ENCODE measurements at regions not wholly inside any gene's neighbourhood (a gene's known extent, or its start where the extent isn't known, plus 50 kb on each side); places are given as distances from the start of the nearest gene placed in this dataset.

DNA sequence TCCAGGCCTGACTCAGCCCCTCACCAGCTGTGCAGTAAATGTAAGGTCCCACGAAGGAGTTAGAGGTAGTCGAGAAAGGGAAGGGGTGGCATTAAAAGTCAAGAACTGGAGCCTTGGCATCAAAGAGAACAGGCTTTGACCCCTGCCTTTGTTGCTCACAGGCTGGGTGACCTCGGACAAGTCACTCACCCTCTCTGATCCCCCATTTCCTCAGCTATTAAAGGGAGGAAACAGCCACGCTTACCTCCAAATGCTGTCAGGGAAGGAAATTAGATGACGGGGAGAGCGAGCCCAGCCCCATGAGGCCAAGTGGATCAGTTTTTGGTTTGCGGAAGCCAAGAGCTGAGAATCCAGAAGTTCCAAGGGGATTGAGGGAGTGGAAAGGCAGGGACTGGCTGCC is 104.9 kb upstream of the MYL2 start:
- TF ChIP-seq, protein P1, sequence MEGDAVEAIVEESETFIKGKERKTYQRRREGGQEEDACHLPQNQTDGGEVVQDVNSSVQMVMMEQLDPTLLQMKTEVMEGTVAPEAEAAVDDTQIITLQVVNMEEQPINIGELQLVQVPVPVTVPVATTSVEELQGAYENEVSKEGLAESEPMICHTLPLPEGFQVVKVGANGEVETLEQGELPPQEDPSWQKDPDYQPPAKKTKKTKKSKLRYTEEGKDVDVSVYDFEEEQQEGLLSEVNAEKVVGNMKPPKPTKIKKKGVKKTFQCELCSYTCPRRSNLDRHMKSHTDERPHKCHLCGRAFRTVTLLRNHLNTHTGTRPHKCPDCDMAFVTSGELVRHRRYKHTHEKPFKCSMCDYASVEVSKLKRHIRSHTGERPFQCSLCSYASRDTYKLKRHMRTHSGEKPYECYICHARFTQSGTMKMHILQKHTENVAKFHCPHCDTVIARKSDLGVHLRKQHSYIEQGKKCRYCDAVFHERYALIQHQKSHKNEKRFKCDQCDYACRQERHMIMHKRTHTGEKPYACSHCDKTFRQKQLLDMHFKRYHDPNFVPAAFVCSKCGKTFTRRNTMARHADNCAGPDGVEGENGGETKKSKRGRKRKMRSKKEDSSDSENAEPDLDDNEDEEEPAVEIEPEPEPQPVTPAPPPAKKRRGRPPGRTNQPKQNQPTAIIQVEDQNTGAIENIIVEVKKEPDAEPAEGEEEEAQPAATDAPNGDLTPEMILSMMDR (IDR thresholded peaks at IDR 0.05): no peak
- TF ChIP-seq POLR2A (IDR thresholded peaks at IDR 0.05) (no peak), EP300 (IDR thresholded peaks at IDR 0.05) (no peak)
